GM19239 (cell line): ENCODE measurements at regions not wholly inside any gene's neighbourhood (a gene's known extent, or its start where the extent isn't known, plus 50 kb on each side); places are given as distances from the start of the nearest gene placed in this dataset.
"Not testable (repeated sequence)": the region's sequence is repeated elsewhere in the genome, so short reads cannot be mapped to it uniquely, and the experiment has no call there.

ENCODE experiments used
- DNase-seq: peaks from one replicate; pipeline ENCODE4 v3.0.0; 2011; ENCODE audit warnings: low spot score; ENCODE audit not compliant: insufficient read length
- FAIRE-seq: peaks from 2 replicates; lab custom pipeline; 2011; peaks lifted over from hg19 to GRCh38; lab: Jason Lieb, UNC

DNA sequence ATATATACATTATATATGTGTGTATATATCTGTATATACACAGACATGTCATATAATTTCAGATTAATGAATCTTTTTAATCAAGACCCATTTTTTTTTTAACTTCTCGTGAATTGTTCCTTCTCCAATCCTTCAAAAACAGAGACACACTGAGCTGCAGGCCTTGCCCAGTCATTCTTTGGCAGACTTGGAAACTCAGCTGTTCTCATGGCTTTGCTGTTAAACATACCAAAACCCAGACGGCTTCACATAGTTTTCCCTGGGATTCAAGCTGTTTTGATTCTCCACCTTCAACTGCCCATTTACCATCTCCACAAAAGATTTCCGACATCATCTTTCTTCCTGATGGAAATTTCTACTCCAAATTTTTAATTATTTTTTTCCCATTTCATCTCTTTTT is 148.7 kb downstream of the KCNJ2 start:
- DNase-seq (no peak), FAIRE-seq (no peak)

DNA sequence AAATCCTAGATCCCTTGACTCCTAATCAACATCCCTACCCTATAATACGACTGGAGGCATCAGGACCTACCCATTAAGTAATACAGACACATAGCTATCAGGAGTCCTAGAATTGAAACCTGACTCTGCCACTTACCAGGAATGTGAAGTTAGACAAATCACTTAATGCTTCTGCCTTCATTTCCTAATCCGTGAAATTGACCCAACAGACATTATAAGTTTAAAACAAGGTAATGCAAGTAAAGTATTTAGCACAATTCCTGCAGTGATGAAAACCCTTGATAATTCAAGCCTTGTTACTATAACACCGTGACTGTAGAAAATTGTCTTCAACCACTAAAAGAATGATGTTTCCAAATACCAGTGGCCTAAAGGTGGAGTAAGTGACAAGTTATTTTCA is 150.2 kb downstream of the KCNJ2 start:
- DNase-seq, result no peak
- FAIRE-seq, result no peak

DNA sequence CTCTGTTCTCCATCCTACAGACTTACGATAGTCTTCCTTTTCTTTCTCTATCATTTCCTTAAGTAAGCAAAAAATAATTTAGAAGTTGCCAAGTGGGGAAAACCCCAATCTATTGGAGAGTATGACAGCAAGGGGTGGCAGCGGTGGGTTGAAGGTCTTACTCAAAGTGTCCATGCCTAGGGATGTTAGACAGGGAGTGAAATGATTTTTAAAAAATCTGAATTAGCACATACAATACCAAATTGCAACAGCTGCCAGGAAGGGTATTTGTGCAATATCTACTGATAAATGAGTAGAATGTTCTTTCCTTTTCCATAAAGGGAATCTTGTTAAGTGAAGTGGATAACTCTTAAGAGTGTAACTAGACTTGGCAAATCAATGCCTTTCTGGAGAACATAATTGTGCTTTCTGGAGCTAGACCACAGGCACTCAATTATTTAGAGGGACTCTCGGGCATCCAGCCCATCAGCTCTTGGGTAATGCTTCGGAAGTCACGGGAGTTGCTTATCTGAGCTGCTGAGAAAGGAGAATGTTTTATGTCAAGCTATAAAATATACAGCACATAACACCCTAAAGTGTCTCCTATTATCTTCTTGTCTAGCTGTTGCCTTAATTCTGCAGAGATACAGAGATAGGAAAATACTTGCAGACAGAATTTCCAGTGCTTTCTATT is 151.5 kb downstream of the KCNJ2 start:
- DNase-seq (no peak), FAIRE-seq (no peak)

DNA sequence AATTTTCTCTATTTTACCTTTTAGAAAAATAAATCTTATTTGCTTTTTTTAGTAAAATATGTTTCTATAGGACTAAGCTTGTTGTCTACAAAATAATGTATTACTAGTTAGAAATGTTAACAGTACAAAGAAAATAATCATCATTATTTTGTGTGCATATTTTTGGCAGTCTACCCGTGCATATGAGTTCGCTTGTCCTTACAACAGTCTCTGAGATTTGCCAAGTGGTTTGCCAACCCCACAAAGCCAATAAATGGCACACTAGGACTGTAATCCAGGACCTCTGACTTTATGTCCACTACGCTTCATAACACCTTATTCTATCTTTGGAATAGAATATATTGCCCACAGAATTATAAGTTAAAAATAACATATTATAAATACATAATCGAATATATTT is 152.0 kb downstream of the KCNJ2 start:
- no peak for DNase-seq
- FAIRE-seq, result no peak

DNA sequence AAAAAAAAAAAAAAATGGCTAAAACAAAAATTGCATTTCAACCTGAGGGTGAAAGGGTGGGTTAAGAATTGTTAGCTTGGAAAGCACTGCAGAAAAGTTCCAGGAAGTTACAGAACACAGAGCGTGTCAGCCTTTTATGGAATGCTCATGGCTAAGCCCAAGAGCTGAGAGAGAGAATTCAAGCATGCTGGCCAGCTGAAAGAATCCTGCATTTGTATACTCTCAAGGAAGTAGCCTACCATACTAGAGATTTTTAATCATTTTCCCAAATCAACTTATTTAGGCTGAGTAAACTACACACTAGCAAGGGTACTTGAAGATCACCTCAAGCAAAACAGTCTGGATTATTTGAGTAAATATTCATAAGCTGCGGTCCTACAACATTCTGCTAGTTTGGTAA is 153.9 kb downstream of the KCNJ2 start:
- FAIRE-seq, result no peak
- DNase-seq, result no peak

DNA sequence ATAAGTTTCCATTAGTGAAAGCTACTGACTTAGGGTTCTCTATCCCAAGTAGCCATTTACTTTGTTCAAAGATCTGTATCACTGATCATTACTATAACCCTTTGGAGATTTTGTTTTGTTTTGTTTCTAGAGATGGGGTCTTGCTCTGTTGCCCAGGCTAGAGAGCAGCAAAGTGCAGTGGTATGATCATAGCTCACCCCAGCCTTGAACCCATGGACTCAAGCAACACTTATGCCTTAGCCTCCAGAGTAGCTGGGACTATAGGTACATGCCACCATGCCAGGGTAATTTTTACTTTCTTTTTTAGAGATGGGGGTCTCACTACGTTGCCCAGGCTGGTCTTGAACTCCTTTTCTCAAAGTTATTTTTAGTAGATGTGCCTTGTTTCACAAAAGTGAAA is 154.7 kb downstream of the KCNJ2 start:
- no peak for FAIRE-seq

DNA sequence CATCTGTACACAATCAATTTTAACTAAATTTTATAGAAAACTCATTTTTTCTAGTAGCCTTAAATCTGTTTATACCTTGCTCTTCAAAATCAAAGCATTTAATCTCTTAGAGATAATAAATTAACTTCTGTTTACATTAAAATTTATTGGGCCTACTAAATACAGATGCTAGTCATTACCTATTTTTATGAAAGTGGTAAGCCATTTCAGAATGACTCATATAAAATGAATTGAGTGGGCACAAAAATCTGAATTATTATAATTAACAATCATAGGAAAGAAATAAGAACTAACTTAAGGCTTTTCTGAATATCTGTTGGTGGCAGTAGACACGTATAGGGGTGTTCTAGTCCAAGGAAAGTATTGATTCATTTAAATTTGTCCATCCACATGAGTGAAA is 157.9 kb downstream of the KCNJ2 start:
- FAIRE-seq, result no peak

More for the DNA sequence above, 154.7 kb downstream of the KCNJ2 start:
- DNase-seq, result no peak

GRCh38 chr17:70327723-70328122 is 158.4 kb downstream of the KCNJ2 start:
- DNase-seq (no peak), FAIRE-seq (no peak)

More for the DNA sequence above, 157.9 kb downstream of the KCNJ2 start:
- DNase-seq, result no peak

DNA sequence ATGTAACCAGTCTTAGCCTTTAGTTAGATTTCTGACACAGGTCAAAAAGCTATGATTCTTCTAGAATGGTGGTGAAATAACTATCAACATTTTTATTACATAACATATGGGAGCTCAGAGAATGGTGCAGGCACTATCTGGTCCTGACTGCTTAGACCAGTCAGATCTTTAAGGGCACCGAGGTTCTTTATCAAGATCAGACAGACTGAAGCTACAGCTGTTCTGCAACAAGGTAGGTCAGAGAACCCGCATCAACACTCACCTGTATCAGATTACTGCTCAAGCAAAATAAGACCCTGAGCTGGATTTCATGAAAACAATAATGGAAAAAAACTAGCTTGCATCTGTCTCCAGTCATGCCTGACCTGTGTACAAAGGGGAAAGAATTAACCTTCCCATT is 160.4 kb downstream of the KCNJ2 start:
- FAIRE-seq, result no peak
- DNase-seq, result no peak

DNA sequence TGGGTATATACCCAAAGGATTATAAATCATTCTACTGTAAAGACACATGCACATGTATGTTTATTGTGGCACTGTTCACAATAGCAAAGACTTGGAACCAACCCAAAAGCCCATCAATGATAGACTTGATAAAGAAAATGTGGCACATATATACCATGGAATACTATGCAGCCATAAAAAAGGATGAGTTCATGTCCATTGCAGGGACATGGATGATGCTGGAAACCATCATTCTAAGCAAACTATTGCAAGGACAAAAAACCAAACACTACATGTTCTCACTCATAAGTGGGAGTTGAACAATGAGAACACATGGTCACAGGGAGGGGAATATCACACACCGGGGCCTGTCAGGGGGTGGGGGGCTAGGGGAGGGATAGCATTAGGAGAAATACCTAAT is 161.7 kb downstream of the KCNJ2 start:
- FAIRE-seq, DNase-seq: not testable (repeated sequence)

DNA sequence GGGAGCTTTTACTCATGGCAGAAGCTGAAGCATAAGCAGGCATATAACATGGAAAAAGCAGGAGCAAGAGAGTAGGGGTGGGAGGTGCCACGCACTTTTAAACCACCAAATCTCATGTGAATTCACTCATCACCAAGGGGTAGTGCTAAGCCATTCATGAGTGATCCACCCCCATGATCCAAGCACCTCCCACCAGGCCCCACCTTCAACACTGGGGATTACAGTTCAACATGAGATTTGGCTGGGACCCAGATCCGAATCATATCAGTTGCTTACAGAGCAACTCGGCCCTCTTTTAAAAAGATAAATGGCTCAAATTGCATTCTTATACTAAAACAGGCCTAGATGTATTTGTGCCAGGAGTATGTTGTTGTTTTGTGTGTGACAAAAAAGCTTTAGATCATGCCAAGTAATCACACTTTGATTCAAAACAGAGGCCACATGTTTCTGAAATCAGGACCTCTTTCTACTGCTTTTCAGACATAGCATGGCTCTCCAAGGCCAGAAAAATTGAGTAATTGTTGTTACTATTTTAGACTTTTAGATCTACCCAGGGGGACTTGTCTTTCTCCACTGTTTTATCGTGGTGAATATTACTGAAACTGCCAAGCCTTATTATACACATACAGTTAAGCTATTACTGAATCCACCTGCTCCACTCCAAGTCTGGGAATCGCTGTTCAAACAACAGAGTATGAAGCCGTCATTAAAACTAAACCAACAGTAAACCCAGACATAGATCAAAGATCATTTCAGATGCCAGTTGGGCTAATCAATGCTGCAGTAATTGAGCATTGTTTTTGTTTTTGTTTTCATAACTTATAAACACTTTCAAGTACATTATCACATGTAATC is 163.3 kb downstream of the KCNJ2 start:
- no peak for DNase-seq
- FAIRE-seq, result no peak

DNA sequence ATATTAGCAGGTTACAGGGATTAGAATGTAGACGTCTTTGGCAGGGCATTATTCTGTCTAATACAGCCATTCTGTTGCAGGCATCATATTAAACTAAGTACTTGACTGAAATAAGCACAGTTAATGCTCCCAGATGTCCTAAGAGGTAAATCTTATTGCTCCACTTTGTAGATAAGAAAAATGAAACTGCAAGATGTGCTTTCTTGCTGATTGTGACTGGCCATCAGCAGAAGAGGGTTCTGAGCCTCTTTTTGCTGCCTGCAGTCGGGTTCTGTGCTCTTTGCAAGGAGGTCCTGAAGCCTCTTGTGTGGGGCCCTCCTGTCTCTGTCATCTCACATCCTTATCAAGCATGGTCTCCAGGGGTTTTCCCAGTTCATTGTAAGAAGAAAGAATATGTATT is 167.1 kb downstream of the KCNJ2 start:
- FAIRE-seq, result no peak

DNA sequence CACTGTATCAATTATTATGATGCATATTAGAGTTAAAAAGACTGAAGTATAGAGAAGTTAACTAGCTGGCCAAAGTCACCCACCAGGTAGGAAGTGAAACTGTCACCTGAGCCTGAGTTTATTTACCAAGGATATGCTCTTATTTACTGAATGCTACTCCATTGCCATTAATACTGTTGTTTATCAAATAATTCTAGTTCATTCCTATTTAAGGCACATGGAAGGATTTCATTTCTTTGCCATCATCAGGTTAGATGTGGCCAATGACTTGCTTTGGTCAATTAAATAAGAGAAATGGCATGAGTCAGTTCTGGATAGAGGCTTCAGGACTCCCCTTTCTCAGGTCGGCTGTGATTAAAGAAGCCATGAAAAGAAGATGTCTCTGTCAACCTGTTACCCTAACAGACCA is 169.6 kb downstream of the KCNJ2 start:
- no peak for FAIRE-seq
- DNase-seq, result no peak

More for the DNA sequence above, 167.1 kb downstream of the KCNJ2 start:
- no peak for DNase-seq

DNA sequence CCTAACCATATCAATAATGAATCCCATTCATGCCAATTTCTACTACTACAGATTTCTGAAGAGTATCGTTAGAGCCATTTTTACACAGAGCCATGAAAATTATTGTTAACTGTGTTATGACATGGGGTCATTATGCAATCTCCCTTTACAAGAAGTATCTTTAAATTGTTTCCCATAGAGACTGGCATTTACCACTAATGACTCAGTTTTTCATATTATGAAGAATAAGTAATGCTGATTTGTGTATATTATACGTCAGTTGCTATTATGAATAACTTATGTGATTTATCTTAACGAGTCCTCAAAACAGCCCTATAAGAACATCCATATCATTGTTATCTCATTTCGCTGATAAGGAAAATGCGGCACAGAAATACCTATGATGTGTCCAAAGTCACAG is 173.8 kb downstream of the KCNJ2 start:
- no peak for FAIRE-seq
- no peak for DNase-seq

DNA sequence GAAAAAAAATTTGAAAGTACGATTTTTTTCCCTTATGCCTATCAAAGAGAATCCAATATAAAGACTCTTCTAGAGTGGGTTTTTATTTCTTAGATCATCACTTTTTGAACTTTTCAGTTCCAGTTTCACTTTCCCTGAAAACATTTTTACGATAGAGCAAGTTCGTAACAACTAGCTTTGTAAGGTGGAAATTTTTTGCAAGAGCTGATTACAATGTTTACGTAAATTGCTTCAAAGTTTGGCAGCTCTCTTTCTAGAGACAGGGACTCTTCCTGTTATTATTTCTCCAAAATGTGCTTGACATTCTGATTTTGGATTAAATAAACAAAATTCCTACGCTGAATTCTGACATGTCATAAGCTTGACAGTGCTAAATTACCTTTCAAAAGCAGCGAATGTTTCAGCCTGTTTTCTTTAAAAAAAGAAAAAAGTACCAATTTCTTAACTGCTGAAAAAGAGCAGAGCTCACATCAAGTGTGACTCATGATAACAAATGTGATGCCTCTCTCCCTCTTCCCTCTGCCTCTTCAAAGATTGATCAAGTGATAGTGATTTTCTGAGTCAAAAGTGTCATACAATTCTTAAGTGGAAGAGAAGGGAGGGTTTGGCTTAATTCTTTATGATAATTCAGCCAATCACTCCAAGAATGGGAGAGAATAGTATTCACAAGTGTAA is 175.2 kb downstream of the KCNJ2 start:
- DNase-seq (no peak), FAIRE-seq (peak; percentile 45)

GRCh38 chr17:70345061-70345460 is 175.7 kb downstream of the KCNJ2 start:
- no peak for DNase-seq
- FAIRE-seq, result no peak

GRCh38 chr17:70352834-70353233 is 183.5 kb downstream of the KCNJ2 start:
- no peak for FAIRE-seq

DNA sequence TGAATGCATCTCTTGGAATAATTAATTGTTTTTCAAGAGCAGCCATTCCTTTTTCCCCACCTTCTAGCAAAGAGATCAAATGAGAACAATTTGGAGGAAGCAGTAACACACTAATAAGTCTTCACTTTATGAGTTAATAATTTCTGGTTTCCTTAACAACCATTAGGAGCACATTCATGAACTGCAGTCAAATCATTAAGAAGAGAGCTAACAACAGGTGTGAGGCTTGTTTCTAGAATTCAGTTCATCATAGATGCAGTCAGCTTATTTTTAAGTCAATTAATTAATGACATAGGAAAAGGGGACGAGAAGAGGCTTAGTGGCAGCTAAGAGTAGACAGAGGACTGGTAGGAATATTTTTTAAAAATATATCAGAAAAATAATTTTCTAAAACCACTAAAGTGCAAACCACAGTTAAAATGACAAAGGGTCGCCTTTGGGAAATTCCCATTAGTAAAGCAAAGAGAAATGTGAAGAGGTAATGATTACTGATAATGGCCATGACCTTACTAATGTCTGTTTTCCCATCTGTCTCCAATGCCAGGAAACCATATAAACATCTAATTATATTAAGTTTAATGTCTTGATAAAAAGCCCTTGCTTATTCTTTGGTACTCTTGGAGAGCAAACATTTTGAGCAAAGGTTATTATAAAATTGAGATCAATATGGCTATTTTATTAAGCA is 184.2 kb downstream of the KCNJ2 start:
- no peak for FAIRE-seq

More at GRCh38 chr17:70352834-70353233, 183.5 kb downstream of the KCNJ2 start:
- DNase-seq, result no peak

DNA sequence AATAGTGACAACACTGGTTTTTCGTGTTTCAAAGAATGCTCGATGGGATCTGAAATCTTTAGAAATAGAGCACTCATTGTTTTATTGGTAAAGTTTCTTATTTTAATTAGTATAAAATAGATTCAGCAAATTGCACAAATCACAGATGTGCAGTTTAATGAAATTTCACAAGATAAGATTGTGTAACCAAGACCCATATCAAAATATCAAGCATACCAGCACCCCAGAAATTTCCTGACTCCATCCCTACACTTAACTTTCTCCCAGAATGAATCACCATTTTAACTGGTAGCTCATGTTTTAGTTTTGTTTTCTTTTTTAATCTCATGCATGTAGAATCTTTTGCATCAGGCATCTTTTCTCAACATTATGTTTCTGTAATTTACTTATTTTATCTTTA is 185.9 kb downstream of the KCNJ2 start:
- no peak for DNase-seq
- FAIRE-seq, result no peak

More for the DNA sequence above, 184.2 kb downstream of the KCNJ2 start:
- DNase-seq, result no peak

GRCh38 chr17:70357190-70357589 is 187.9 kb downstream of the KCNJ2 start:
- FAIRE-seq, result no peak
- no peak for DNase-seq
